Astrocyte of the cerebellum (primary cell): ENCODE measurements at regions not wholly inside any gene's neighbourhood (a gene's known extent, or its start where the extent isn't known, plus 50 kb on each side); places are given as distances from the start of the nearest gene placed in this dataset.

ENCODE experiments used
- DNase-seq: peaks from one replicate; pipeline ENCODE4 v3.0.0-alpha.2; 2011; ENCODE audit warnings: low read depth
- H3K4me3 ChIP-seq: 2 replicates; pipeline ENCODE4 v1.5.1; 2011; ENCODE audit warnings: mild to moderate bottlenecking, low read depth, low read length, moderate library complexity
- in situ Hi-C: cut with HindIII; loops from 2 replicates; pipeline ENCODE4 v1.10.0; 2017; ENCODE audit warnings: low sequenced_read_pairs
- TF ChIP-seq, protein P1 (sequence below): IDR thresholded peaks from 2 replicates; pipeline ENCODE4 v1.5.1; 2012; ENCODE audit warnings: low read length, low read depth, moderate library complexity, mild to moderate bottlenecking; ENCODE audit errors: missing control alignments

DNA sequence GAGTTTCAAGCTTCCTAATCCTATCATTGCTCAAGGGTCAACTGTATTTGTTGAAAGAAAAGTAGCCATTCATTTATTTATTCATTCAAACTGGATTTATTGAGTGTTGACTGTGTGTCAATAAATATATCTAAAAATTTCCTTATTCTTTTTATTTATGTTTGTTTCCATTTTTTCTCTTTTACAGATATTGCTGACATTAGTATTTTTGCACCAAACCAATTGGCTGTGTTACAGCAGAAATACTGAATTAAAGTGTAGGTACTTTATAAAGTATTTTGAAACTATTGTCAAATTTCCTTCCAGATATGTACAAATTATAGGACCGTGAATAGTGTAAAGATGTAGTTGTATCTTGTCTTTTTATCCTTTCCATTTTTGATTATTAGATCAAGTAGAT lies 692.0 kb upstream of the SLC10A2 start:
- TF ChIP-seq, protein P1, sequence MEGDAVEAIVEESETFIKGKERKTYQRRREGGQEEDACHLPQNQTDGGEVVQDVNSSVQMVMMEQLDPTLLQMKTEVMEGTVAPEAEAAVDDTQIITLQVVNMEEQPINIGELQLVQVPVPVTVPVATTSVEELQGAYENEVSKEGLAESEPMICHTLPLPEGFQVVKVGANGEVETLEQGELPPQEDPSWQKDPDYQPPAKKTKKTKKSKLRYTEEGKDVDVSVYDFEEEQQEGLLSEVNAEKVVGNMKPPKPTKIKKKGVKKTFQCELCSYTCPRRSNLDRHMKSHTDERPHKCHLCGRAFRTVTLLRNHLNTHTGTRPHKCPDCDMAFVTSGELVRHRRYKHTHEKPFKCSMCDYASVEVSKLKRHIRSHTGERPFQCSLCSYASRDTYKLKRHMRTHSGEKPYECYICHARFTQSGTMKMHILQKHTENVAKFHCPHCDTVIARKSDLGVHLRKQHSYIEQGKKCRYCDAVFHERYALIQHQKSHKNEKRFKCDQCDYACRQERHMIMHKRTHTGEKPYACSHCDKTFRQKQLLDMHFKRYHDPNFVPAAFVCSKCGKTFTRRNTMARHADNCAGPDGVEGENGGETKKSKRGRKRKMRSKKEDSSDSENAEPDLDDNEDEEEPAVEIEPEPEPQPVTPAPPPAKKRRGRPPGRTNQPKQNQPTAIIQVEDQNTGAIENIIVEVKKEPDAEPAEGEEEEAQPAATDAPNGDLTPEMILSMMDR = no peak
- no peak overlapping the region for H3K4me3 ChIP-seq
- in situ Hi-C loops = no loop called here
- no peak for DNase-seq

GRCh38 chr13:103757361-103757760 lies 691.1 kb upstream of the SLC10A2 start:
- no peak overlapping the region for H3K4me3 ChIP-seq
- TF ChIP-seq, protein P1 = no peak
- no peak for DNase-seq
- in situ Hi-C loops = no loop called here

DNA sequence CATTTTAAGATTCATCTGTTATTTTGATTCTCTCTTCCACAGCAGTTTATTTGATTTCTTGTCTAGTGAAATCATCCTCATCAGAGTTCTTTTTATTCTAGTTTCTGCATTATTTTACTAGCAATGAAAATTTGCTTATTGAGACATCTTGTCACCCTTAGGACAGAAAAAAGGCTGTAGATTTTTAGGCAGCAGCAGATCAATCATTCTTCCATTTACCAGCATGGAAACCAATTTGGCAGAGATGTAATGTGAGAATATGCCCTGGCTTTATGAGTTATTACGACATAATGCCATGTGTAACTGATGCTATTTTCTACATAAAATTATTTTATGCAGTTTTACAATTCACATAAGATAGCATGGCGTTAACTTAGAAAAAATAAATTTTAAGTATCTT lies 688.6 kb upstream of the SLC10A2 start:
- TF ChIP-seq, protein P1 = no peak
- DNase-seq = no peak
- no peak overlapping the region for H3K4me3 ChIP-seq
- in situ Hi-C loops = no loop called here

DNA sequence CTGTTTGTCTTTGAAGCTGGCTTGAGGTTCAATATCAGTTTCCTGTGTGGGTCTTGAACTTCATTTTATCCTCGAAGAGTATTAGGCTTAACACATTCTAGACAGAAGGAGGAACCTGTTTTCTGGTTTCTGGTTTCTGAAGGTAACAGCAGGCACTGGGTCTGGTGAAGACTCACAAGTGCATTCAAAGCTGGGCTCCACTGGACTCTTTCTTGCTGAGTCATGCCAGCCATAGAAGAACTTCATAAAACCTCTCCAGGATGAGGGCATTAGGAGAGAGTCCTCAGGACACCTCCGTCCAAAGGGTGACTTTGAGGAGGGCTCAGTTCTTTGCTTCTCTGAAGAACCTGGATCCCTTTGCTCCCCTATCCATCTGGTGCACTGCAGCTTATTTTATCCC lies 668.6 kb upstream of the SLC10A2 start:
- DNase-seq = no peak
- TF ChIP-seq, protein P1 = no peak
- in situ Hi-C loops = no loop called here
- no peak overlapping the region for H3K4me3 ChIP-seq

DNA sequence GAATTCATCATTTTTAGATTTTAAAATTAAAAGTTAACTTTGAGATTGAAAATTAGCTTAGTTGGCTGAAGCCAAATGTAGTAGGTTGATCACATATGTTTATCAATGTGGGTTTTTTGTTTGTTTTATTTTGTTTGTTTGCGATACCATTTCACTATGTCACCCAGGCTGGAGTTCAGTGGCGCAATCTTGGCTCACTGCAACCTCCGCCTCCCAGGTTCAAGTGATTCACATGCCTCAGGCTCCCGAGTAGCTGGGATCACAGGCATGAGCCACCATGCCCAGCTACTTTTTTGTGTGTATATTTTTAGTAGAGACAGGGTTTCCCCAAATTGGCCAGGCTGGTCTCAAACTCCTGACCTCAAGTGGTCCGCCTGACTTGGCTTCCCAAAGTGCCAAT lies 665.7 kb upstream of the SLC10A2 start:
- TF ChIP-seq, protein P1 = no peak
- in situ Hi-C loops = no loop called here
- H3K4me3 ChIP-seq = no peak overlapping the region
- DNase-seq = no peak

GRCh38 chr13:103730407-103730806 lies 664.2 kb upstream of the SLC10A2 start:
- in situ Hi-C loops = no loop called here
- no peak for DNase-seq
- TF ChIP-seq, protein P1 = no peak
- no peak overlapping the region for H3K4me3 ChIP-seq

DNA sequence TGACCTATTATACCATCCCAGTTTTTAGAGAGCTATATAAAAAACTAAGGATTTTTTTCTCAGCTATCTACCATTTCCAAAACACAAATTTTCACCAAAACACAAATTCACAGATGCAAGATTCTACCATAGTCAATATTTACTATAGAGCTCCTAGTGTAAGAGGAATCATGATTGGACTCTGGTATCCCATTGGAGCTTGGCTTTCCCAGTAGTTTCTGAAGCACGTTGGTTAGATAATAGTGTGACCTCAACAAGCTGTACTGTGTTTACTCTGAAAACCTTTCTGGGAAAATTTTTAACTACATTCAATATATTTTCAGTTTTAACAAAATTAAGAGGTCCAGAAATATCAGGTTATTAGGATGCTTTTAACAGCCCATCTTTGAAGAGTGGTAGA lies 660.6 kb upstream of the SLC10A2 start:
- no peak for DNase-seq
- in situ Hi-C loops = no loop called here
- TF ChIP-seq, protein P1 = no peak

More for the DNA sequence above, 660.6 kb upstream of the SLC10A2 start:
- H3K4me3 ChIP-seq = no peak overlapping the region
